GM18517 (cell line): ENCODE measurements at regions not wholly inside any gene's neighbourhood (a gene's known extent, or its start where the extent isn't known, plus 50 kb on each side); places are given as distances from the start of the nearest gene placed in this dataset.

Source experiments
- ATAC-seq: cut with Tn5 transposase; IDR thresholded peaks from one replicate; pipeline ENCODE4 v1.9.1; 2021; ENCODE audit warnings: mild to moderate bottlenecking, moderate library complexity; ENCODE audit not compliant: unreplicated experiment

GRCh38 chr13:77384999-77385398 lies 58.1 kb upstream of the MYCBP2 start:
- no peak for ATAC-seq

- no peak for ATAC-seq
Measured at GRCh38 chr13:77383097-77383496, 56.2 kb upstream of the MYCBP2 start.

- ATAC-seq = no peak
Measured at GRCh38 chr13:77381059-77381458, 54.2 kb upstream of the MYCBP2 start.

GRCh38 chr13:77379508-77379907 lies 52.6 kb upstream of the MYCBP2 start:
- ATAC-seq = no peak

GRCh38 chr13:77378662-77379061 lies 51.8 kb upstream of the MYCBP2 start:
- no peak for ATAC-seq

- no peak for ATAC-seq
Measured at GRCh38 chr13:77377016-77377415, 50.1 kb upstream of the MYCBP2 start.
